CD4-positive, CD25-positive, alpha-beta regulatory T cell (primary cell): ENCODE measurements at regions not wholly inside any gene's neighbourhood (a gene's known extent, or its start where the extent isn't known, plus 50 kb on each side); places are given as distances from the start of the nearest gene placed in this dataset.

Experiments used
- ATAC-seq, 2 donors: fragments of 150-1000 bp; cut with Tn5 transposase; one replicate each; pipeline ENCODE4 v1.10.0; 2021; ENCODE audit warnings: low read depth in 2 of 2, moderate number of reproducible peaks in 2 of 2, moderate library complexity in 1 of 2
- DNase-seq, 3 donors: peaks; one replicate each; pipeline versions ENCODE4 v3.0.0 to v3.0.0-alpha.2; 2012 to 2022; ENCODE audit warnings: mixed read lengths in 1 of 3
- H3K27ac ChIP-seq: one replicate; pipeline ENCODE4 v1.7.0; 2013; ENCODE audit warnings: mild to moderate bottlenecking, low read length; ENCODE audit not compliant: insufficient read depth, poor library complexity, severe bottlenecking
- H3K27me3 ChIP-seq: one replicate; pipeline ENCODE4 v1.7.0; 2013; ENCODE audit warnings: low read length; ENCODE audit not compliant: control insufficient read depth, insufficient read depth
- H3K36me3 ChIP-seq: one replicate; pipeline ENCODE4 v1.7.0; 2013; ENCODE audit warnings: mild to moderate bottlenecking, low read length, moderate library complexity; ENCODE audit not compliant: control insufficient read depth, insufficient read depth
- H3K4me1 ChIP-seq: 2 replicates; pipeline ENCODE4 v1.7.0; 2013; ENCODE audit warnings: mild to moderate bottlenecking, low read length; ENCODE audit not compliant: insufficient read depth, control insufficient read depth, poor library complexity, severe bottlenecking
- H3K4me3 ChIP-seq: one replicate; pipeline ENCODE4 v1.7.0; 2013; ENCODE audit warnings: low read depth, mild to moderate bottlenecking, low read length, moderate library complexity
- H3K9me3 ChIP-seq, 2 experiments: 1 replicate in 1 of 2; 2 replicates in 1 of 2; pipeline ENCODE4 v1.7.0; 2013; ENCODE audit warnings: low read length in 2 of 2, mild to moderate bottlenecking in 1 of 2, moderate library complexity in 1 of 2; ENCODE audit not compliant: control insufficient read depth in 2 of 2
- H3K27ac Mint-ChIP-seq, 3 donors: one replicate each; pipeline ENCODE4 v1.8.0; 2020 to 2022; ENCODE audit warnings: mild to moderate bottlenecking in 3 of 3, mixed read lengths in 3 of 3, moderate library complexity in 2 of 3
- H3K27me3 Mint-ChIP-seq: one replicate; pipeline ENCODE4 v1.8.0; 2022; ENCODE audit warnings: mild to moderate bottlenecking, mixed read lengths
- H3K36me3 Mint-ChIP-seq: one replicate; pipeline ENCODE4 v1.8.0; 2020; ENCODE audit warnings: mixed read lengths
- H3K4me1 Mint-ChIP-seq, 4 donors: one replicate each; pipeline ENCODE4 v1.8.0; 2020 to 2022; ENCODE audit warnings: mixed read lengths in 4 of 4, mild to moderate bottlenecking in 1 of 4
- H3K4me3 Mint-ChIP-seq, 4 donors: one replicate each; pipeline ENCODE4 v1.8.0; 2020 to 2022; ENCODE audit warnings: mild to moderate bottlenecking in 4 of 4, mixed read lengths in 4 of 4, moderate library complexity in 3 of 4
- H3K9me3 Mint-ChIP-seq, 7 donors: one replicate each; pipeline ENCODE4 v1.8.0; 2020 to 2022; ENCODE audit warnings: mixed read lengths in 7 of 7, mild to moderate bottlenecking in 3 of 7, moderate library complexity in 2 of 7

DNA sequence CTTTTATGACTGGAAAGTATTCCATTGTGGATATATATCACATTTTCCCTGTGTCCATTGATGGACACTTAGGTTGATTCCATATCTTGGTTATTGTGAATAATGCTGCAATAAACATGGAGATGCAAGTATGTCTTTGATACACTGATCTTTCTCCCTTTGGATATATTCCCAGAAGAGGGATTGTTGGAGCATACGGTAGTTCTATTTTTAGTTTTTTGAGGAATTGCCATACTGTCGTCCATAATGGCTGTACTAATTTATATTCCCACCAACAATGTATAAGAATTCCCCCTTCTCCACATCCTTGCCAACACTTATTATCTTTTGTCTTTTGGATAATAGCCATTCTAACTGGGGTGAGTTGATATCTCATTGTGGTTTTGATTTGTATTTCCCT lies 54.9 kb upstream of the PITX1 start:
- H3K9me3 Mint-ChIP-seq = peaks cover 0 to 2% (median 0%) of the 10 kb centered on the region in 7 donors
- peaks cover 14% of the 10 kb centered on the region for H3K27me3 Mint-ChIP-seq
- H3K4me3 Mint-ChIP-seq = no peak overlapping the region
- ATAC-seq = no peak
- H3K4me3 ChIP-seq = no peak overlapping the region
- H3K36me3 ChIP-seq = no peaks in the 10 kb centered on the region
- H3K27ac ChIP-seq = no peak overlapping the region
- peaks cover 0 to 4% (median 0%) of the 10 kb centered on the region in 4 donors for H3K4me1 Mint-ChIP-seq
- no peaks in the 10 kb centered on the region for H3K9me3 ChIP-seq
- DNase-seq = no peak
- no peaks in the 10 kb centered on the region for H3K4me1 ChIP-seq
- H3K27ac Mint-ChIP-seq = no peak overlapping the region
- no peaks in the 10 kb centered on the region for H3K27me3 ChIP-seq
- H3K36me3 Mint-ChIP-seq = no peaks in the 10 kb centered on the region

DNA sequence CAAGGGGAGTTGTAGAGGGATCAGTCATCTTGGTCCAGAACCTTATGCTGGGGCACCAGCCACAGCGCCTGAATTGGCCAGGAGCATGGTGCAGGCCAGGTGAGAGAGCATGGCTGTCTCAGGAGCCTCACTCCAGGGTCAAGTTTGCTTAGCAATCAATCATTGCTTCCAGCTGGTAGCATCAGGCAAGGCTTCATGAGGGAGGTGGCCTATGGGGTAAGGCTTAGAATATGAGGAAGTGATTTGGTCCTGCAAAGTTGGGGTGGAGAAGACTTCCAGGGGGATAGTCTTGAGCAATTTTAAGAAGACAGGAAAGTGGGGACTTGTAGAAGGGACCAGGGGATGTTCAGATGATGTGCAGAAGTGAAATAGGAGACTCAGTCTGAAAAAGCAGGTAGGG lies 53.9 kb upstream of the PITX1 start:
- no peak for DNase-seq
- no peak for ATAC-seq
- Histone ChIP-seq H3K36me3 (no peaks in the 10 kb centered on the region), H3K9me3 (no peaks in the 10 kb centered on the region), H3K27me3 (no peaks in the 10 kb centered on the region), H3K4me3 (no peak overlapping the region), H3K27ac (no peak overlapping the region), H3K4me1 (no peaks in the 10 kb centered on the region)
- Mint-ChIP-seq H3K27ac (no peak overlapping the region), H3K4me1 (peaks cover 0 to 4% (median 0%) of the 10 kb centered on the region in 4 donors), H3K4me3 (no peak overlapping the region), H3K9me3 (peaks cover 0 to 6% (median 0%) of the 10 kb centered on the region in 7 donors), H3K27me3 (peaks cover 14% of the 10 kb centered on the region), H3K36me3 (no peaks in the 10 kb centered on the region)

DNA sequence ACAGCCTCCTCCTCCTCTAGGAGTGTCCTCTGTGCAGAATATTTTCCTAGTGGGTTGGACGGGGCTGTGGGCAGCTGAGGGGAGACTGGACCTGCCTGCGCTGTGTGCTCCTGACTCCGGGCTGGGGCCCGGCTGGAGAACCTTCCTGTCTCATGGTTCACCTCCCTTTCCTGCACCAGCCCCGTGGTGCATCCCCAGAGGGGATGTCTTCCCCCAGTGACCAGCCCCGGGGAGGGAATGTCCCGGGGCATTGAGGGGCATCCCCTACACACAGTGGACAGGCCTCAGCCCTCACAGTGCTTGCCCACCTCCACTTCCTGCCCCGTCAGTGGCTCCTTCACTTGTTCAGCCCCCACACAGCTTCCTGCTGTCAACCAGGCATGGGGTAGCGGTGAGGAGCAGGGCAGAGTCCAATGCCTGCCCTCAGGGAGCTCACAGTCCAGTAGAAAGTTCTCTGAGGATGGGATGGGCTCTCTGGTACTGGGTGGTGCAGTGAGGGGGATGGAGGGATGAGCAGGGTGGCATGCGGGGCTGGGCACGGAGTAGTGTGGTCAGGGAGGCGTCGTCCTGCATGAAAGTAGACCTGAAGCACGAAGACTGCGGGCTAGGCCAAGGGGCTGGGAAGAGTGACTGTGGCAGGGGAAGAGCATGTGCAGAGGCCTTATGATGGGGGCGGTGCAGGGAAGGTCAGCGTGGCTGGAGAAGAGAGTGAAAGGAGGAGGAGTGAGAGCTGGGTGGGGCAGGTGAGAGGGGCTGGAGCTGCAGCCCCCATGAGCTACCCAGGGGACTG lies 52.1 kb upstream of the PITX1 start:
- Histone ChIP-seq H3K27me3 (no peaks in the 10 kb centered on the region), H3K27ac (no peak overlapping the region), H3K4me1 (no peaks in the 10 kb centered on the region), H3K36me3 (no peaks in the 10 kb centered on the region), H3K4me3 (no peak overlapping the region), H3K9me3 (peaks cover 0 to under 1% of the 10 kb centered on the region in 2 experiments)
- Mint-ChIP-seq H3K9me3 (peaks cover 0 to 11% (median 3%) of the 10 kb centered on the region in 7 donors), H3K27me3 (peaks cover 13% of the 10 kb centered on the region), H3K27ac (no peak overlapping the region), H3K4me1 (peaks cover 0 to 4% (median 0%) of the 10 kb centered on the region in 4 donors), H3K36me3 (no peaks in the 10 kb centered on the region), H3K4me3 (no peak overlapping the region)
- DNase-seq (no peak), ATAC-seq (no peak)

DNA sequence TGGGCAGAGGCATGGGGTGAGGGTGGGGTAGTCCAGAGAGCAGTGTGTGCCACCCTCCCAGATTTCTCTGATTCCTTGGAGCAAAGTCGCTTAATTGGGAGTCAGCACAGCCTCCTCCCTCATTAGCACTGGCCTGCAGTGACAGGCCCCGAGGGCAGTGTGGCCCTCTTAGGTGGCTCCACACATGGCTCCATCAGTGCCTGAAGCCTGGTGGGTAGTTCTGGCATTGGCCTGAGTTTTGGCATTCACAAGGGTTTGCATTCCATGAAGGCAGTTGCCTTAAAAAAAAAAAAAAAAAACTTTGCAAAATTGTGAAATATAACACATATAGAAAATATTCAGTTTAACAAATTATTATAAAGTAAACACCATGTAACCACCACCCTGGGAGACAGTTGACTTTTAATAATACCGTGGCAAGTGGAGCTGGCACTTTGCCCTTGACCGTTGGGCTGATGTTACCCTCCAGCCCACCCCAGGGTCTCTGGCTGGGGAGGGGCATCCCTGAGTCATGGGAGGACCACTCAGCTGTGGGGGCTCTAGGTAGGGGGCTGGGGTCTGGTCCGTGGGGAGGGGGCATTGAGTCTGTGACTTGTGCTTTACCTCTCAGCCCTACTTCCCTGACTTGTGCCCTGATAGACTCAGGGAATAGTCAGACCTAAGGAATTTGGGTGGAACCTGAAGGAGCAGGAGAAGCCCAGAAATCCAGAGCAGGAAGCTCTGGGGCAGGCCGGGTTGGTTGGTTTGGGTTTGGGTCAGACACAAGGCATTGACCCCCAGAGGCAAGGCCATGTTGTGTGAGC lies 51.3 kb upstream of the PITX1 start:
- H3K9me3 ChIP-seq = peaks cover 0 to 2% of the 10 kb centered on the region in 2 experiments
- H3K4me3 Mint-ChIP-seq = no peak overlapping the region
- ATAC-seq = no peak
- H3K27ac Mint-ChIP-seq = no peak overlapping the region
- no peaks in the 10 kb centered on the region for H3K36me3 ChIP-seq
- no peaks in the 10 kb centered on the region for H3K4me1 Mint-ChIP-seq
- DNase-seq = no peak
- no peaks in the 10 kb centered on the region for H3K36me3 Mint-ChIP-seq
- H3K27ac ChIP-seq = no peak overlapping the region
- no peak overlapping the region for H3K4me3 ChIP-seq
- peaks cover 0 to 11% (median 3%) of the 10 kb centered on the region in 7 donors for H3K9me3 Mint-ChIP-seq
- H3K4me1 ChIP-seq = no peaks in the 10 kb centered on the region
- H3K27me3 ChIP-seq = no peaks in the 10 kb centered on the region
- peaks cover 14% of the 10 kb centered on the region for H3K27me3 Mint-ChIP-seq
